ENCODE measurements at regions not wholly inside any gene's neighbourhood (a gene's known extent, or its start where the extent isn't known, plus 50 kb on each side); places are given as distances from the start of the nearest gene placed in this dataset.

- ATAC-seq (no peak), DNase-seq (no peak)
- Histone ChIP-seq H3K36me3 (no peaks in the 10 kb centered on the region), H3K4me3 (no peak overlapping the region), H3K4me1 (peaks cover 0 to 4% (median 0%) of the 10 kb centered on the region in 9 donors), H3K9me3 (peaks cover 0 to 13% (median 0%) of the 10 kb centered on the region in 11 donors), H3K27me3 (no peaks in the 10 kb centered on the region), H3K27ac (no peak overlapping the region)
- TF ChIP-seq, protein P1, sequence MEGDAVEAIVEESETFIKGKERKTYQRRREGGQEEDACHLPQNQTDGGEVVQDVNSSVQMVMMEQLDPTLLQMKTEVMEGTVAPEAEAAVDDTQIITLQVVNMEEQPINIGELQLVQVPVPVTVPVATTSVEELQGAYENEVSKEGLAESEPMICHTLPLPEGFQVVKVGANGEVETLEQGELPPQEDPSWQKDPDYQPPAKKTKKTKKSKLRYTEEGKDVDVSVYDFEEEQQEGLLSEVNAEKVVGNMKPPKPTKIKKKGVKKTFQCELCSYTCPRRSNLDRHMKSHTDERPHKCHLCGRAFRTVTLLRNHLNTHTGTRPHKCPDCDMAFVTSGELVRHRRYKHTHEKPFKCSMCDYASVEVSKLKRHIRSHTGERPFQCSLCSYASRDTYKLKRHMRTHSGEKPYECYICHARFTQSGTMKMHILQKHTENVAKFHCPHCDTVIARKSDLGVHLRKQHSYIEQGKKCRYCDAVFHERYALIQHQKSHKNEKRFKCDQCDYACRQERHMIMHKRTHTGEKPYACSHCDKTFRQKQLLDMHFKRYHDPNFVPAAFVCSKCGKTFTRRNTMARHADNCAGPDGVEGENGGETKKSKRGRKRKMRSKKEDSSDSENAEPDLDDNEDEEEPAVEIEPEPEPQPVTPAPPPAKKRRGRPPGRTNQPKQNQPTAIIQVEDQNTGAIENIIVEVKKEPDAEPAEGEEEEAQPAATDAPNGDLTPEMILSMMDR (IDR thresholded peaks at IDR 0.05) = no peak
- 98 to 99% methylated on average over 2 of the region's 2 CpGs for WGBS, 2 donors
- intact Hi-C loops (cut with DNase I) = no loop called here
These were observed 73.8 kb upstream of the JADE1 start for GRCh38 chr4:128735714-128736113.

- H3K4me1 ChIP-seq = peaks cover 0 to 6% (median 0%) of the 10 kb centered on the region in 9 donors
- no peak overlapping the region for H3K27ac ChIP-seq
- intact Hi-C loops (cut with DNase I) = loop anchor here in 1 of 10 donors (10.0 kb wide), 1 partner anchor 77 kb away; the partner anchor contains the start of gene JADE1
- no peaks in the 10 kb centered on the region for H3K36me3 ChIP-seq
- no peaks in the 10 kb centered on the region for H3K9me3 ChIP-seq
- 94 to 96% methylated on average over 2 of the region's 2 CpGs for WGBS, 2 donors
- DNase-seq (no peak), ATAC-seq (no peak)
- no peak overlapping the region for H3K4me3 ChIP-seq
- H3K27me3 ChIP-seq = no peaks in the 10 kb centered on the region
- TF ChIP-seq, protein P1 (IDR thresholded peaks at IDR 0.05) = no peak
These were observed 81.3 kb upstream of the JADE1 start for GRCh38 chr4:128728190-128728589.

- DNase-seq = no peak
- no peaks in the 10 kb centered on the region for H3K27me3 ChIP-seq
- TF ChIP-seq, protein P1 (IDR thresholded peaks at IDR 0.05) = peak in 2 of 9 donors; percentile 11
- intact Hi-C loops (cut with DNase I) = loop anchor here in 1 of 10 donors (10.0 kb wide), 1 partner anchor 77 kb away; the partner anchor contains the start of gene JADE1
- no peaks in the 10 kb centered on the region for H3K36me3 ChIP-seq
- no peak overlapping the region for H3K4me3 ChIP-seq
- peaks cover 0 to 6% (median 0%) of the 10 kb centered on the region in 9 donors for H3K4me1 ChIP-seq
- no peak for ATAC-seq
- no peaks in the 10 kb centered on the region for H3K9me3 ChIP-seq
- H3K27ac ChIP-seq = no peak overlapping the region
These were observed 81.8 kb upstream of the JADE1 start for GRCh38 chr4:128727658-128728057.

GRCh38 chr4:128725405-128726055 lies 84.0 kb upstream of the JADE1 start:
- no peak for ATAC-seq
- no peak for DNase-seq
- Histone ChIP-seq H3K27ac (no peak overlapping the region), H3K4me3 (no peak overlapping the region), H3K36me3 (no peaks in the 10 kb centered on the region), H3K4me1 (peaks cover 0 to 6% (median 0%) of the 10 kb centered on the region in 9 donors), H3K9me3 (no peaks in the 10 kb centered on the region), H3K27me3 (no peaks in the 10 kb centered on the region)
- intact Hi-C loops (cut with DNase I) = loop anchor here in 1 of 10 donors (10.0 kb wide), 1 partner anchor 79 kb away; the partner anchor contains the start of gene JADE1
- TF ChIP-seq, protein P1 (IDR thresholded peaks at IDR 0.05) = no peak
- 59 to 63% methylated on average over 3 of the region's 3 CpGs for WGBS, 2 donors

Measured in heart right ventricle (tissue), 16 donors.